OCI-LY3 (cell line): ENCODE measurements at regions not wholly inside any gene's neighbourhood (a gene's known extent, or its start where the extent isn't known, plus 50 kb on each side); places are given as distances from the start of the nearest gene placed in this dataset.

Source experiments
- CTCF ChIP-seq: fragments of 200-600, 300-600 bp; sonication (generic); IDR thresholded peaks from 2 replicates; pipeline ENCODE4 v1.5.1; 2014; ENCODE audit warnings: antibody characterized with exemption, low read length, low read depth
- EZH2phosphoT487 ChIP-seq: fragments of 200-600 bp; shearing (Covaris generic); IDR thresholded peaks from 2 replicates; pipeline ENCODE4 v1.6.1; 2018; ENCODE audit warnings: antibody characterized with exemption, mixed run types, low read depth

- TF ChIP-seq CTCF, result no peak
- no peak for TF ChIP-seq EZH2phosphoT487
Observed at GRCh38 chr3:174786825-174787224, 72.3 kb upstream of the NAALADL2 start.
